ENCODE measurements at regions not wholly inside any gene's neighbourhood (a gene's known extent, or its start where the extent isn't known, plus 50 kb on each side); places are given as distances from the start of the nearest gene placed in this dataset.

- no peak overlapping the region for H3K4me3 Mint-ChIP-seq
- Histone ChIP-seq H3K4ac (ENCODE audit: low read depth, low read length) (no peak overlapping the region), H3K4me2 (ENCODE audit: insufficient read depth, insufficient read length, low read length) (no peak overlapping the region), H2AFZ (ENCODE audit: low read length) (no peak overlapping the region), H3K79me1 (ENCODE audit: insufficient read depth, low read depth, low read length, poor library complexity, severe bottlenecking) (no peaks in the 10 kb centered on the region), H3K14ac (ENCODE audit: insufficient read depth, low read length) (no peak overlapping the region), H4K5ac (ENCODE audit: insufficient read length, low read depth, low read length) (no peak overlapping the region), H3T11ph (ENCODE audit: low read length) (no peak overlapping the region), H3K27me3 (ENCODE audit: insufficient read depth, low read length) (no peaks in the 10 kb centered on the region), H3K79me2 (ENCODE audit: insufficient read depth, low read length) (no peaks in the 10 kb centered on the region), H2BK15ac (ENCODE audit: low read depth, low read length) (no peak overlapping the region), H3K23ac (ENCODE audit: insufficient read length, low read depth, low read length) (no peak overlapping the region), H3K23me2 (ENCODE audit: insufficient read length, low read depth, low read length, poor library complexity, severe bottlenecking) (no peaks in the 10 kb centered on the region), H4K91ac (ENCODE audit: insufficient read length, low read depth, low read length) (no peak overlapping the region), H3K56ac (ENCODE audit: insufficient read length, low read depth, low read length) (no peak overlapping the region), H2BK20ac (ENCODE audit: low read depth, low read length, poor library complexity, severe bottlenecking) (no peak overlapping the region), H2BK5ac (ENCODE audit: insufficient read length, low read length) (no peak overlapping the region), H4K20me1 (ENCODE audit: control insufficient read depth, insufficient read depth, insufficient read length) (no peaks in the 10 kb centered on the region), H3K9ac (ENCODE audit: extremely low read depth, insufficient read length, low read length) (no peak overlapping the region), H3K9me3 (ENCODE audit: control insufficient read depth, low read depth, low read length) (no peaks in the 10 kb centered on the region), H2AK5ac (ENCODE audit: insufficient read length, low read length) (no peak overlapping the region), H2BK12ac (ENCODE audit: insufficient read length, low read depth, low read length) (no peak overlapping the region), H3K18ac (ENCODE audit: insufficient read length, low read depth, low read length) (no peak overlapping the region), H2BK120ac (ENCODE audit: low read depth, low read length, poor library complexity, severe bottlenecking) (no peak overlapping the region), H4K8ac (replicated peaks; ENCODE audit: insufficient read length, low read depth, low read length) (no peak overlapping the region), H3K27ac (ENCODE audit: insufficient read length, low read depth, low read length) (no peak overlapping the region), H3K4me1 (ENCODE audit: insufficient read depth, low read length) (no peaks in the 10 kb centered on the region)
- no peaks in the 10 kb centered on the region for H3K9me3 Mint-ChIP-seq
- no peak overlapping the region for H3K27ac Mint-ChIP-seq
- no peak for TF ChIP-seq CTCF (conservative IDR thresholded peaks at IDR 0.05)
- H3K4me1 Mint-ChIP-seq = peaks cover under 1% of the 10 kb centered on the region in 2 experiments; a peak in 1 of 4 replicates
- H3K36me3 Mint-ChIP-seq (ENCODE audit: insufficient read depth in 1 of 3, low read depth in 3 of 3) = no peaks in the 10 kb centered on the region
- DNase-seq = no peak
- H3K27me3 Mint-ChIP-seq (ENCODE audit: low read depth) = no peaks in the 10 kb centered on the region
Observed at GRCh38 chr5:72605632-72606031, 98.4 kb upstream of the ZNF366 start.

Measured in H9 (cell line).